Endodermal cell (in vitro differentiated cells): ENCODE measurements at regions not wholly inside any gene's neighbourhood (a gene's known extent, or its start where the extent isn't known, plus 50 kb on each side); places are given as distances from the start of the nearest gene placed in this dataset.

ENCODE experiments used
- DNase-seq: peaks from one replicate; pipeline ENCODE4 v3.0.0-alpha.2; 2017
- H3K27ac ChIP-seq: 2 replicates; pipeline ENCODE4 v1.5.1; 2013; ENCODE audit warnings: mild to moderate bottlenecking, low read depth, low read length, moderate library complexity
- H3K27me3 ChIP-seq: 2 replicates; pipeline ENCODE4 v1.6.1; 2013; ENCODE audit warnings: mild to moderate bottlenecking, low read length, moderate library complexity; ENCODE audit not compliant: insufficient read depth, control insufficient read depth, poor library complexity, severe bottlenecking
- H3K36me3 ChIP-seq: 2 replicates; pipeline ENCODE4 v1.7.0; 2013; ENCODE audit warnings: mild to moderate bottlenecking, low read length, moderate library complexity; ENCODE audit not compliant: control insufficient read depth, insufficient read depth
- H3K4me1 ChIP-seq: one replicate; pipeline ENCODE4 v1.7.0; 2013; ENCODE audit warnings: low read length; ENCODE audit not compliant: control insufficient read depth, insufficient read depth
- H3K4me3 ChIP-seq: 2 replicates; pipeline ENCODE4 v1.5.1; 2013; ENCODE audit warnings: mild to moderate bottlenecking, low read length, moderate library complexity
- H3K9ac ChIP-seq: 2 replicates; pipeline ENCODE4 v1.6.1; 2013; ENCODE audit warnings: mild to moderate bottlenecking, low read length, moderate library complexity; ENCODE audit not compliant: poor library complexity, severe bottlenecking; ENCODE audit errors: extremely low read depth
- H3K9me3 ChIP-seq: 2 replicates; pipeline ENCODE4 v1.6.1; 2013; ENCODE audit warnings: mild to moderate bottlenecking, low read length, moderate library complexity; ENCODE audit not compliant: control insufficient read depth
- H3K27ac Mint-ChIP-seq: 2 replicates; pipeline ENCODE4 v1.8.0; 2020; ENCODE audit warnings: mixed read lengths
- H3K27me3 Mint-ChIP-seq: 2 replicates; pipeline ENCODE4 v1.8.0; 2021; ENCODE audit warnings: mild to moderate bottlenecking, mixed read lengths; ENCODE audit not compliant: insufficient read depth
- H3K36me3 Mint-ChIP-seq: 2 replicates; pipeline ENCODE4 v1.8.0; 2020; ENCODE audit warnings: low read depth, mixed read lengths
- H3K4me1 Mint-ChIP-seq: 2 replicates; pipeline ENCODE4 v1.8.0; 2020; ENCODE audit warnings: mixed read lengths
- H3K4me3 Mint-ChIP-seq: 2 replicates; pipeline ENCODE4 v1.8.0; 2020; ENCODE audit warnings: mild to moderate bottlenecking, moderate library complexity, mixed read lengths
- H3K9me3 Mint-ChIP-seq: 2 replicates; pipeline ENCODE4 v1.8.0; 2020; ENCODE audit warnings: mild to moderate bottlenecking, mixed read lengths
- CTCF ChIP-seq: fragments of 200-600 bp; sonication (generic); conservative IDR thresholded peaks from 2 replicates; pipeline ENCODE4 v1.5.0; 2021; ENCODE audit warnings: antibody characterized with exemption, mild to moderate bottlenecking
- WGBS, 2 experiments: methylation state at CpG; one replicate each; pipeline versions ENCODE4 v1.1.5 to v1.1.7; 2013; ENCODE audit warnings: missing lambda C conversion rate in 2 of 2, mixed read lengths in 1 of 2; ENCODE audit not compliant: insufficient coverage in 1 of 2, insufficient read length in 1 of 2; 5-methylcytosine and 5-hydroxymethylcytosine counted together

DNA sequence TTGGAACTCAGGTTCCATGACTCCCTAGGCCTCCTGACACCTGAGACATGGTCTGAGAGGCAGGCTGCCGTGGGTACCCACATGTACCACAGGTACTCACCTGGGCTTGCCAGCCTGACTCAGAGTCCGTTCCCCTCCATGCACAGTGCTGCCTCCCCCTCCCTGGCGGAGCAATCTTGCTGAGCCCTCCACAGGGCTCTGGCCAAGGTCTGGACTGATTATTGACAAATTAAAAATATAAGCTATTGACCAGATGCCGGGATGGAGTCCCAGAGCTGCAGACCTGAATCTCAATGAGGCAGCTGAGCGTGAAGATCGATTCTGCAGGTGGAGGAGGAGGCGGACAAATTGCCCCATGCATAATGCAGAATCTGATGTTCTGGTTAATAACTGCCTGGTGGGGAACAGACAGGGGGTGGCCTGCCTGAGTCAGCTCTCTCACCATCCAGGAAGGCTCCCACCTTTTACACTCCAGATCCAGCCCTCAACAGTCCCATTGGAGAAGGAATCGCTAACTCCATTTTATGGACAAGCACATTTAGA is 422.7 kb downstream of the MIAT start:
- no peak for TF ChIP-seq CTCF
- Histone ChIP-seq H3K27ac (no peak overlapping the region), H3K9me3 (no peaks in the 10 kb centered on the region), H3K4me1 (no peaks in the 10 kb centered on the region), H3K27me3 (peaks cover 26% of the 10 kb centered on the region), H3K36me3 (no peaks in the 10 kb centered on the region), H3K4me3 (no peak overlapping the region), H3K9ac (no peak overlapping the region)
- no peak for DNase-seq
- H3K9me3 Mint-ChIP-seq, result no peaks in the 10 kb centered on the region
- no peak overlapping the region for H3K27ac Mint-ChIP-seq
- H3K4me3 Mint-ChIP-seq, result no peak overlapping the region
- H3K4me1 Mint-ChIP-seq, result peaks cover 10% of the 10 kb centered on the region
- H3K27me3 Mint-ChIP-seq, result peaks cover 39% of the 10 kb centered on the region
- no peaks in the 10 kb centered on the region for H3K36me3 Mint-ChIP-seq
- WGBS, 2 experiments, result 90% methylated on average over 8 of the region's 8 CpGs; no CpG with 5 or more reads in 1 of the 2 experiments

DNA sequence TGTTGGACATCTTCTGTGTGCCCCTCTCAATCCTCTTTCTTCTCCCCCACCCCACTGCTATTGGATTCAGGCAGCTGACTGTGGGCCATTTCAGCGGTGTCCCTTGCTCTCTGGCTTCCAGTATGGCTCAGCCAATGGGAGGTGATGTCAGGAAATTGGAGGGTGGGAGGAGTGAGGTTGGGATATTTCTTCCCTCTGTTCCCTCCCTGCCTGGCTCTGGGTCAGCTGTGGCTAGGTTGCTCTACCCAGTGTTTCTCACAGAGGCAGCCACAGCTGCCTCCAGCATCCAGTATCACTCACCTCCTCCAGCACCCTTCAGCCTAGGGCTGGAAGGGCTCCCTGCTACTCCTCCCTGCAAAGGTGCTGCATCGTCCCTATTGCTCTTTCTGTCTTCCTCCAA is 423.5 kb downstream of the MIAT start:
- H3K4me3 Mint-ChIP-seq, result no peak overlapping the region
- peaks cover 28% of the 10 kb centered on the region for H3K27me3 ChIP-seq

GRCh38 chr22:27083610-27084009 is 426.2 kb downstream of the MIAT start:
- Mint-ChIP-seq H3K36me3 (no peaks in the 10 kb centered on the region), H3K4me3 (no peak overlapping the region), H3K4me1 (peaks cover 13% of the 10 kb centered on the region), H3K9me3 (no peaks in the 10 kb centered on the region), H3K27ac (no peak overlapping the region), H3K27me3 (peaks cover 22% of the 10 kb centered on the region)
- Histone ChIP-seq H3K4me1 (no peaks in the 10 kb centered on the region), H3K4me3 (no peak overlapping the region), H3K27me3 (peaks cover 16% of the 10 kb centered on the region), H3K9ac (no peak overlapping the region), H3K9me3 (no peaks in the 10 kb centered on the region), H3K27ac (no peak overlapping the region), H3K36me3 (no peaks in the 10 kb centered on the region)
- TF ChIP-seq CTCF, result no peak
- WGBS, 2 experiments, result 68 to 69% methylated on average over 3 to 4 of the region's 4 CpGs
- peak; percentile 60 for DNase-seq

More for the DNA sequence above, 423.5 kb downstream of the MIAT start:
- Histone ChIP-seq H3K4me1 (no peaks in the 10 kb centered on the region), H3K27ac (no peak overlapping the region), H3K9ac (no peak overlapping the region), H3K9me3 (no peaks in the 10 kb centered on the region), H3K4me3 (no peak overlapping the region), H3K36me3 (no peaks in the 10 kb centered on the region)
- TF ChIP-seq CTCF, result no peak
- WGBS, 2 experiments, result 63 to 90% methylated on average over 1 to 2 of the region's 2 CpGs
- Mint-ChIP-seq H3K36me3 (no peaks in the 10 kb centered on the region), H3K9me3 (no peaks in the 10 kb centered on the region), H3K27me3 (peaks cover 38% of the 10 kb centered on the region), H3K4me1 (peaks cover 12% of the 10 kb centered on the region), H3K27ac (no peak overlapping the region)
- no peak for DNase-seq
